ENCODE measurements at regions not wholly inside any gene's neighbourhood (a gene's known extent, or its start where the extent isn't known, plus 50 kb on each side); places are given as distances from the start of the nearest gene placed in this dataset.

- Mint-ChIP-seq H3K27ac (ENCODE audit: low read depth, unreplicated experiment) (no peak overlapping the region), H3K4me3 (ENCODE audit: unreplicated experiment) (no peak overlapping the region), H3K27me3 (ENCODE audit: insufficient read depth, unreplicated experiment) (peaks cover 51% of the 10 kb centered on the region), H3K4me1 (ENCODE audit: insufficient read depth, unreplicated experiment) (no peaks in the 10 kb centered on the region), H3K9me3 (ENCODE audit: unreplicated experiment) (peaks cover 7% of the 10 kb centered on the region), H3K36me3 (ENCODE audit: insufficient read depth, unreplicated experiment) (no peaks in the 10 kb centered on the region)
- intact Hi-C loops (cut with micrococcal nuclease), result no loop called here
- POLR2A ChIA-PET, result no interaction called here
- no TSS peak for BruUV-seq (replicated peaks)
- CTCF ChIA-PET, result interaction anchor here (0.7 to 1.2 kb wide), 2 partner anchors 22 to 26 kb away, joined by 3 to 5 read pairs; no protein-coding TSS in a partner anchor
- no peak for DNase-seq (ENCODE audit: unreplicated experiment)
- no peak for TF ChIP-seq CTCF (IDR thresholded peaks at IDR 0.05; ENCODE audit: unreplicated experiment)
Measured at GRCh38 chr10:113430634-113431397, 122.0 kb upstream of the HABP2 start.

GRCh38 chr10:113431398-113432160, 121.3 kb upstream of the HABP2 start:
- H3K9me3 Mint-ChIP-seq (ENCODE audit: unreplicated experiment), result peaks cover 7% of the 10 kb centered on the region
- peaks cover 59% of the 10 kb centered on the region for H3K27me3 Mint-ChIP-seq (ENCODE audit: insufficient read depth, unreplicated experiment)
- no TSS peak for BruUV-seq (replicated peaks)
- intact Hi-C loops (cut with micrococcal nuclease), result no loop called here
- ChIA-PET CTCF (interaction anchor here (0.7 kb wide), 2 partner anchors 25 to 38 kb away, joined by 3 to 5 read pairs; no protein-coding TSS in a partner anchor), POLR2A (no interaction called here)
- no peak for TF ChIP-seq CTCF (IDR thresholded peaks at IDR 0.05; ENCODE audit: unreplicated experiment)
- no peaks in the 10 kb centered on the region for H3K4me1 Mint-ChIP-seq (ENCODE audit: insufficient read depth, unreplicated experiment)
- no peak overlapping the region for H3K27ac Mint-ChIP-seq (ENCODE audit: low read depth, unreplicated experiment)
- H3K36me3 Mint-ChIP-seq (ENCODE audit: insufficient read depth, unreplicated experiment), result no peaks in the 10 kb centered on the region
- DNase-seq (ENCODE audit: unreplicated experiment), result no peak
- no peak overlapping the region for H3K4me3 Mint-ChIP-seq (ENCODE audit: unreplicated experiment)

GRCh38 chr10:113433711-113434110, 119.1 kb upstream of the HABP2 start:
- POLR2A ChIA-PET, result no interaction called here
- DNase-seq (ENCODE audit: unreplicated experiment), result peak; percentile 6
- CTCF ChIA-PET, result interaction anchor here (0.7 to 1.2 kb wide), 2 partner anchors 217 to 721 kb away, joined by 3 read pairs; no protein-coding TSS in a partner anchor
- no TSS peak for BruUV-seq (replicated peaks)
- Mint-ChIP-seq H3K27ac (ENCODE audit: low read depth, unreplicated experiment) (no peak overlapping the region), H3K27me3 (ENCODE audit: insufficient read depth, unreplicated experiment) (peaks cover 68% of the 10 kb centered on the region), H3K9me3 (ENCODE audit: unreplicated experiment) (peaks cover 7% of the 10 kb centered on the region), H3K36me3 (ENCODE audit: insufficient read depth, unreplicated experiment) (no peaks in the 10 kb centered on the region), H3K4me3 (ENCODE audit: unreplicated experiment) (no peak overlapping the region), H3K4me1 (ENCODE audit: insufficient read depth, unreplicated experiment) (no peaks in the 10 kb centered on the region)
- no peak for TF ChIP-seq CTCF (IDR thresholded peaks at IDR 0.05; ENCODE audit: unreplicated experiment)
- intact Hi-C loops (cut with micrococcal nuclease), result no loop called here

GRCh38 chr10:113434315-113434714, 118.5 kb upstream of the HABP2 start:
- H3K9me3 Mint-ChIP-seq (ENCODE audit: unreplicated experiment), result peaks cover 7% of the 10 kb centered on the region
- H3K4me1 Mint-ChIP-seq (ENCODE audit: insufficient read depth, unreplicated experiment), result no peaks in the 10 kb centered on the region
- ChIA-PET POLR2A (no interaction called here), CTCF (interaction anchor here (1.2 kb wide), 1 partner anchor 218 kb away, joined by 3 read pairs; no protein-coding TSS in a partner anchor)
- no TSS peak for BruUV-seq (replicated peaks)
- H3K27me3 Mint-ChIP-seq (ENCODE audit: insufficient read depth, unreplicated experiment), result peaks cover 62% of the 10 kb centered on the region
- TF ChIP-seq CTCF (IDR thresholded peaks at IDR 0.05; ENCODE audit: unreplicated experiment), result no peak
- DNase-seq (ENCODE audit: unreplicated experiment), result no peak
- no peaks in the 10 kb centered on the region for H3K36me3 Mint-ChIP-seq (ENCODE audit: insufficient read depth, unreplicated experiment)
- H3K4me3 Mint-ChIP-seq (ENCODE audit: unreplicated experiment), result no peak overlapping the region
- H3K27ac Mint-ChIP-seq (ENCODE audit: low read depth, unreplicated experiment), result no peak overlapping the region
- intact Hi-C loops (cut with micrococcal nuclease), result no loop called here
